LNCAP (cell line): ENCODE measurements at regions not wholly inside any gene's neighbourhood (a gene's known extent, or its start where the extent isn't known, plus 50 kb on each side); places are given as distances from the start of the nearest gene placed in this dataset.

ENCODE experiments used
- CTCF ChIP-seq: fragments of 450-650 bp; IDR thresholded peaks from 2 replicates; pipeline ENCODE4 v1.5.1; 2017; ENCODE audit warnings: mild to moderate bottlenecking

DNA sequence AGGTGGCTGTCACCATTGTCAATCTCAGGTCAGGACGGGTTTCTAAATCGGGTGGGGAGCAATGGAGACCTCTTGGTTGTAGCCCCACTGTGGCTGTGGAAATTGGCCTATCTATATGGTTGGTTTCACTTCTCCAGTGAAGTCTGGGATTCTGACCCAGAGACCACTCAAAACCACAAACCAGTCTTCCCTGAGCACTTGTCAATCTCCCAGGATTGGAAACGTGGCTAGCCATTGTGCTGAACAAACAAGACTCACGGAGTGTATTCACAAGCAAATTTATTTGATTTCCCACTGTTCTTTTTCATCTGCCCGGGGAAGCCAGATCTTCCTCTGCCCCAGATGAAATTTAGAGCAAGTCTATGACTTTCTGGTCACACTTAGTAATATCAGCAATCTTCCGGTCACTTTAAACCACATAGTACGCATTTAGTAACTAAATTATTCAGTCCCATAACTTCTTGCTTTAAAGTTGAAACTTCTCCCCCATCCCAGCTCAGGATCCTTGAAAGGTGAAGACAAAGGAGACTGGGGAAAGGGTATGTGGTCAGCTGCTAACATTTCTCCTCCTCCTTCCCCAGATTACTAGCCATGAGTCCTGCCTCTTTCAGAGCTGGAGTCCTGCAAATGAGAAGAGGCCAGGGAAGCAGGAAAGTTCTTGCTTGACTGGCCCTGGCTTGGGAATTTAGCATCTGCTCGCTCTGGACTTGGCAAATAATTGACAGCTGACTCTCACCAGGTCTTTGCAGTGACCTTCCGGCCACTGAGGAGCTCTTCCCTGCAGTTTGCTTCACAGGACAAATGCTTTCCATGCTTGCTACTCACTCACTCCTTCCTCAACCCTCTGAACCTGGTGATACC is 123.2 kb upstream of the MAX start:
- no peak for TF ChIP-seq CTCF

GRCh38 chr14:65226824-65227604 is 124.7 kb upstream of the MAX start:
- TF ChIP-seq CTCF: no peak

- no peak for TF ChIP-seq CTCF
Observed at GRCh38 chr14:65228436-65228835, 126.1 kb upstream of the MAX start.

- TF ChIP-seq CTCF: no peak
Observed at GRCh38 chr14:65228956-65229747, 126.8 kb upstream of the MAX start.

DNA sequence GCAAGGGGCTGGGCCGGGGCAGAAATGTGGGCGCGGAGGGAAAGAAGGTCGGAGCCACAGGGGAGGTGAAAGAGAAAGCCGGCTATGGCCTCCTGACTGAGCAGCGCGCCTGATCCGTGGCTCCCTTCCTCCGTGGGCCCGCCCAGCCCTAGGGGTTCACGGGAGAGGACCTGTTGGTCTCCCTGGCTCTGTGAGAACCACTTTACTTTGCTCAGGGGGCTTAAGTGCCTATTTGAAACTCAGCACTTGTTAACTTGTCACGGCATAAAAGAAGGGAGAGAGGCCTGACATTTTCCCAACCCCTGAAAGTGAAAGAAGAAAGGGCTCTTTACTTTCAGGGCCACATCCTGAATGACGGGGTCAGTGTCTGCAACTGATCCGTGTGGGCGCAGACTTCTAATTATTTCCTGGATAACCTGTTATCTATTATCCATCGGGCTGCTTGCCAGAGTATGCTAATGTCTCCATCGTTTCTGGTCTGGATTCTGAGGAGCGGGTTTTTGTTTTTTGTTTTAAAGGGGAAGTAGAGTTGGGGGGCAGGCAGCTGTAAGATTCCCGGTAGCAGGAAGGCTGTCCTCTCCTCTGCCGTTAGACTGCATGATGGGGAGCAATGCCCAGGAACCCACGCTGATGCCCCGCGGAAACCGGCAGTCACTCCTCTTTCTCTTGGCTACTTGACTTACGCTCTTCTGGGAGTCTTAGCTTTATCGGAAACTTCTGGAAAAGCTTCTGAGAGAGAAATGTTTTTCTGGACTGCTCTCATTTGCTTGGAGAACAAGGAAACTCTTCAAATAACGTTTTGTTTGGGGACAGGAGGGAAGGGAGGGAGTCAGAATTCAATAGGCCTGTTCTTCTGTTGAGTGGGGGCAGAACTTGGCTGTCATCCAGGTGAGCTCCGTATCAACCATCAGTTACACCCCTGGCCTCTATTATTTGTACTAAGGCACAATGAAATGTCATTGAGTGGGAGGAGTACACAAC is 127.7 kb upstream of the MAX start:
- TF ChIP-seq CTCF: no peak

DNA sequence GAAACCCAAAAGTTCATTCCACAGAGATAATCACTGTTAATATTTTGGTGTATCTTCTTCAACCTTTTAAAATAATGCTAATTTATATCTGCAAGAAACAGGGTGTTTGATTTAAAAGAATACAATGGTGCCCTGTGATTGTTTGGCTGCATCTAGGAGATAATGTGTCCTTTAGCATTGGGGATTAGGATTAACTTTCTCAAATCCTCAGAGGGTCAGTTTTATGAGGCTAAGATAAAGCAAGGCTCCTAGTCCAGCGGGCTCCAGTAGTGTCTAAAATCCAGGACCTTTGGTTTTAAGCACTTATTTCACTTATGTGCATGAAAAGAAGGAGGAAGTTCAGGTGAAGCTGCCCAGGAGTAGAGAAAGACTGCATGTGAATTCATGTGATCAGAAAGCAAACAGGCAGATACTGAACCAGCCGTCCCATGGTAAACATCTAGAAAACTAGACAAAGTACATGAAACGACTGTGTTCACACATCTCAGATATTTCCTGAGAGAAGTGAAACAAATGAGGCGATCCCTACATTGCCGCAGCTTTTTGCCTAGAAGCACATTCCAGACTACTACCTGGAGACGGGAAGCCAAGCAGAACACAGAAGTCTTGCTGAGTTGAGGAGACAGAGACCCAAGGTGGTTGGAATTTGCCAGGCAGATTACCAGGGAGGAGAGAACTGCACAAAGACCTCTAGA is 129.1 kb upstream of the MAX start:
- no peak for TF ChIP-seq CTCF
